ENCODE measurements at regions not wholly inside any gene's neighbourhood (a gene's known extent, or its start where the extent isn't known, plus 50 kb on each side); places are given as distances from the start of the nearest gene placed in this dataset.

DNA sequence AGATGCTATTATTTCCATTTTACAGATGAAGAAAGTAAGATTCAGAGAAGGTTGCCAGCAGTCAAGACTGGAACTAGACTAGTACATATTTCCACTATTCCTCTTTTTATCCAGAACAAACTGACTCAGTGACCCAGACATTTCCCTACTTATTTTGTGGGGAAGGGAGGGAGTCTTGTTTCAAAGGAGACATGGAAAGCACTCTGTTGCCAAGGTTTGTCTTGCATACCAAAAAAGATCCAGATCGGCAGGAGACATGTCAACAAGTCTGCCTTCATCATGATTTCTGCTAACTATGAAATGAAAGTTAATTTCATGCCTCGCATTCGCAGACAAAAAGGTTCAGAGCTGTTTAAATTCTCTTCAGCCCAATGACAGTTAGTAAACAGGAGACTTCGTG lies 328.3 kb downstream of the DHX15 start:
- H3K4me3 ChIP-seq (ENCODE audit: low read depth in 1 of 3, low read length in 3 of 3) = no peak overlapping the region
- no peak overlapping the region for H3K27ac ChIP-seq (ENCODE audit: low read depth in 1 of 2, low read length in 2 of 2)
- TF ChIP-seq, protein P1, sequence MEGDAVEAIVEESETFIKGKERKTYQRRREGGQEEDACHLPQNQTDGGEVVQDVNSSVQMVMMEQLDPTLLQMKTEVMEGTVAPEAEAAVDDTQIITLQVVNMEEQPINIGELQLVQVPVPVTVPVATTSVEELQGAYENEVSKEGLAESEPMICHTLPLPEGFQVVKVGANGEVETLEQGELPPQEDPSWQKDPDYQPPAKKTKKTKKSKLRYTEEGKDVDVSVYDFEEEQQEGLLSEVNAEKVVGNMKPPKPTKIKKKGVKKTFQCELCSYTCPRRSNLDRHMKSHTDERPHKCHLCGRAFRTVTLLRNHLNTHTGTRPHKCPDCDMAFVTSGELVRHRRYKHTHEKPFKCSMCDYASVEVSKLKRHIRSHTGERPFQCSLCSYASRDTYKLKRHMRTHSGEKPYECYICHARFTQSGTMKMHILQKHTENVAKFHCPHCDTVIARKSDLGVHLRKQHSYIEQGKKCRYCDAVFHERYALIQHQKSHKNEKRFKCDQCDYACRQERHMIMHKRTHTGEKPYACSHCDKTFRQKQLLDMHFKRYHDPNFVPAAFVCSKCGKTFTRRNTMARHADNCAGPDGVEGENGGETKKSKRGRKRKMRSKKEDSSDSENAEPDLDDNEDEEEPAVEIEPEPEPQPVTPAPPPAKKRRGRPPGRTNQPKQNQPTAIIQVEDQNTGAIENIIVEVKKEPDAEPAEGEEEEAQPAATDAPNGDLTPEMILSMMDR (IDR thresholded peaks at IDR 0.05; ENCODE audit: low read depth, low read length, missing input control) = no peak
- TF ChIP-seq JUND (IDR thresholded peaks at IDR 0.05) = no peak
- no peak for TF ChIP-seq GABPA (IDR thresholded peaks at IDR 0.05 in 1 of 2, conservative IDR thresholded peaks at IDR 0.05 in 1 of 2)
- no peak for TF ChIP-seq FOXA2 (IDR thresholded peaks at IDR 0.05)
- no peak for TF ChIP-seq FOXA1 (IDR thresholded peaks at IDR 0.05)
- TF ChIP-seq RAD21 (IDR thresholded peaks at IDR 0.05) = no peak
- no peak for TF ChIP-seq REST (IDR thresholded peaks at IDR 0.05)
- TF ChIP-seq TAF1 (conservative IDR thresholded peaks at IDR 0.05) = no peak
- TF ChIP-seq EGR1 (IDR thresholded peaks at IDR 0.05; ENCODE audit: low read depth in 2 of 2) = no peak
- no peak for TF ChIP-seq HNF4A (conservative IDR thresholded peaks at IDR 0.05)
- TF ChIP-seq, protein P2, sequence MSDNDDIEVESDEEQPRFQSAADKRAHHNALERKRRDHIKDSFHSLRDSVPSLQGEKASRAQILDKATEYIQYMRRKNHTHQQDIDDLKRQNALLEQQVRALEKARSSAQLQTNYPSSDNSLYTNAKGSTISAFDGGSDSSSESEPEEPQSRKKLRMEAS (IDR thresholded peaks at IDR 0.05) = no peak
- no peak for TF ChIP-seq SP1 (IDR thresholded peaks at IDR 0.05)
- TF ChIP-seq HNF4G (IDR thresholded peaks at IDR 0.05) = no peak
- no peaks in the 10 kb centered on the region for H3K4me1 ChIP-seq (ENCODE audit: control insufficient read depth in 4 of 4, insufficient read depth in 4 of 4, low read length in 3 of 4)
- H3K27me3 ChIP-seq (ENCODE audit: control insufficient read depth in 4 of 4, insufficient read depth in 4 of 4, low read length in 3 of 4) = no peaks in the 10 kb centered on the region
- no peaks in the 10 kb centered on the region for H3K9me3 ChIP-seq (ENCODE audit: control insufficient read depth in 4 of 4, low read length in 3 of 4)
- no peak overlapping the region for H3K9ac ChIP-seq (ENCODE audit: low read depth in 1 of 2, low read length in 2 of 2)
- WGBS = 90% methylated on average over 4 of the region's 4 CpGs
- DNase-seq (ENCODE audit: low spot score) = no peak
- H3K36me3 ChIP-seq (ENCODE audit: control insufficient read depth in 4 of 4, insufficient read depth in 3 of 4, low read depth in 1 of 4, low read length in 3 of 4) = no peaks in the 10 kb centered on the region

DNA sequence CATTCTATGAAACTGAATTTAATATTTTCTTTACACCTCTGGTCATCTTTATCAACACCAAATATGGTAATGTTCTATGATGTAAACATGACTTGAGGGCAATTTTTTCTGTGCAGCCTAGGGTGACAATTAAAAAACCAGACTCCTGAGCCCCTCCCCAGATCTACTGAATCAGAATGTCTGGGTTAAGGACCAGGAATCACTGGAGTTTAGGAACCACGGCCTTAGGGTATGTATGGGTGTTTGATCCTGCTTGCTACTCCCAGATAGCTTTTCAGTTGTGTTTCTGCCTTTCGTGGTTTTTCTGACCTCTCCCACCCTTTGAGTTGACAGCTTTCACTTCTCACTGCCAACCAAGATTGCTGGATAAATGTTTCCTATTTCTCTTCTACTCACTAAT lies 332.2 kb downstream of the DHX15 start:
- DNase-seq (ENCODE audit: low spot score) = no peak
- Histone ChIP-seq H3K9me3 (ENCODE audit: control insufficient read depth in 4 of 4, low read length in 3 of 4) (no peaks in the 10 kb centered on the region), H3K27ac (ENCODE audit: low read depth in 1 of 2, low read length in 2 of 2) (no peak overlapping the region), H3K9ac (ENCODE audit: low read depth in 1 of 2, low read length in 2 of 2) (no peak overlapping the region), H3K27me3 (ENCODE audit: control insufficient read depth in 4 of 4, insufficient read depth in 4 of 4, low read length in 3 of 4) (no peaks in the 10 kb centered on the region), H3K36me3 (ENCODE audit: control insufficient read depth in 4 of 4, insufficient read depth in 3 of 4, low read depth in 1 of 4, low read length in 3 of 4) (no peaks in the 10 kb centered on the region), H3K4me3 (ENCODE audit: low read depth in 1 of 3, low read length in 3 of 3) (no peak overlapping the region), H3K4me1 (ENCODE audit: control insufficient read depth in 4 of 4, insufficient read depth in 4 of 4, low read length in 3 of 4) (no peaks in the 10 kb centered on the region)
- 66% methylated on average over 2 of the region's 2 CpGs for WGBS
- no peak for TF ChIP-seq YY1 (IDR thresholded peaks at IDR 0.05)
- no peak for TF ChIP-seq SP1 (IDR thresholded peaks at IDR 0.05)
- no peak for TF ChIP-seq ZBTB33 (IDR thresholded peaks at IDR 0.05)
- TF ChIP-seq EGR1 (IDR thresholded peaks at IDR 0.05; ENCODE audit: low read depth in 2 of 2) = no peak
- no peak for TF ChIP-seq REST (IDR thresholded peaks at IDR 0.05)
- no peak for TF ChIP-seq JUND (IDR thresholded peaks at IDR 0.05)
- no peak for TF ChIP-seq FOXA2 (IDR thresholded peaks at IDR 0.05)
- TF ChIP-seq HNF4G (IDR thresholded peaks at IDR 0.05) = no peak
- no peak for TF ChIP-seq GABPA (IDR thresholded peaks at IDR 0.05 in 1 of 2, conservative IDR thresholded peaks at IDR 0.05 in 1 of 2)
- TF ChIP-seq, protein P1 (IDR thresholded peaks at IDR 0.05; ENCODE audit: low read depth, low read length, missing input control) = no peak
- TF ChIP-seq, protein P3, sequence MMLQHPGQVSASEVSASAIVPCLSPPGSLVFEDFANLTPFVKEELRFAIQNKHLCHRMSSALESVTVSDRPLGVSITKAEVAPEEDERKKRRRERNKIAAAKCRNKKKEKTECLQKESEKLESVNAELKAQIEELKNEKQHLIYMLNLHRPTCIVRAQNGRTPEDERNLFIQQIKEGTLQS (IDR thresholded peaks at IDR 0.05) = no peak
- TF ChIP-seq FOXA1 (IDR thresholded peaks at IDR 0.05) = no peak
- no peak for TF ChIP-seq RXRA (IDR thresholded peaks at IDR 0.05)
- no peak for TF ChIP-seq RAD21 (IDR thresholded peaks at IDR 0.05)
- TF ChIP-seq, protein P2 (IDR thresholded peaks at IDR 0.05) = no peak
- TF ChIP-seq TAF1 (conservative IDR thresholded peaks at IDR 0.05) = no peak
- TF ChIP-seq HNF4A (conservative IDR thresholded peaks at IDR 0.05) = no peak
